Heart left ventricle (tissue), 13 donors: ENCODE measurements at regions not wholly inside any gene's neighbourhood (a gene's known extent, or its start where the extent isn't known, plus 50 kb on each side); places are given as distances from the start of the nearest gene placed in this dataset.

Experiments
- CTCF ChIP-seq, 12 donors: fragments of 200-600 bp; sonication (generic) in 4 of 12; IDR thresholded peaks; one replicate each; pipeline versions ENCODE4 v1.5.0 to v1.8.0; 2018 to 2022; ENCODE audit warnings: antibody characterized with exemption in 12 of 12, mild to moderate bottlenecking in 5 of 12
- POLR2A ChIP-seq, 2 donors: fragments of 450-650 bp; IDR thresholded peaks; one replicate each; pipeline ENCODE4 v1.6.1; 2017; ENCODE audit warnings: antibody characterized with exemption in 2 of 2, mild to moderate bottlenecking in 2 of 2, moderate library complexity in 2 of 2
- donor health status: ischemic (EF 13 %, LVEDD 7.1; RV severe dilation, severe dysfunction).
- donor health status: DM: no; HTN: yes; CAD: no.
- donor health status: DM: no; HTN: no; CAD: no.
- donor health status: ischemic (EF 25% LVEDD 6.9; RV normal size, moderate dysfunction).
- donor health status: ischemic (EF 25% LVEDD 5.7; RV mildly dilated, moderate dysfunction).
- donor health status: ischemic (EF 35%, LVEDD 5.7; RV mildly dilated, moderate dysfunction).
- donor health status: nonischemic (EF 11% LVEDD 7.7; RV severe dilation, severe dysfunction).
- donor health status: DM: yes; HTN: yes; CAD: no.
- donor health status: PGD.
- donor health status: ischemic (EF 29% LVEDD 5.4; RV normal size, mild dysfunction).
- donor health status: nonischemic (EF 23%, LVEDD 6.1; RV moderate dilation, normal function).

- no peak for TF ChIP-seq CTCF (IDR thresholded peaks at IDR 0.05)
- no peak for TF ChIP-seq POLR2A (IDR thresholded peaks at IDR 0.05)
These were observed 249.5 kb upstream of the SHH start for GRCh38 chr7:156061689-156062255.
